OCI-LY1 (cell line): ENCODE measurements at regions not wholly inside any gene's neighbourhood (a gene's known extent, or its start where the extent isn't known, plus 50 kb on each side); places are given as distances from the start of the nearest gene placed in this dataset.

ENCODE experiments used
- H2AFZ ChIP-seq: fragments of 200-600 bp; sonication (generic), shearing (Covaris generic); 2 replicates; pipeline ENCODE4 v1.6.0; 2014; ENCODE audit warnings: antibody characterized with exemption, mild to moderate bottlenecking, low read length
- H3F3A ChIP-seq: fragments of 200-600 bp; sonication (generic), shearing (Covaris generic); 2 replicates; pipeline ENCODE4 v1.6.0; 2014; ENCODE audit warnings: mild to moderate bottlenecking, antibody characterized with exemption, low read length, moderate library complexity; ENCODE audit not compliant: insufficient read depth
- H3K27ac ChIP-seq: fragments of 200-600 bp; sonication (generic); 2 replicates; pipeline ENCODE4 v1.5.1; 2014; ENCODE audit warnings: low read length, mixed run types, mild to moderate bottlenecking, low read depth; ENCODE audit not compliant: poor library complexity, severe bottlenecking
- H3K27me3 ChIP-seq: fragments of 200-600 bp; sonication (generic); 2 replicates; pipeline ENCODE4 v1.6.0; 2014; ENCODE audit warnings: antibody characterized with exemption, mild to moderate bottlenecking, low read length, moderate library complexity; ENCODE audit not compliant: insufficient read depth
- H3K36me3 ChIP-seq: fragments of 200-600 bp; sonication (generic); 2 replicates; pipeline ENCODE4 v1.6.1; 2014; ENCODE audit warnings: mild to moderate bottlenecking, antibody characterized with exemption, low read length, moderate library complexity, mixed read lengths; ENCODE audit not compliant: insufficient read depth
- H3K4me1 ChIP-seq: fragments of 200-600 bp; sonication (generic); 2 replicates; pipeline ENCODE4 v1.5.1; 2014; ENCODE audit warnings: mild to moderate bottlenecking, low read length, moderate library complexity; ENCODE audit not compliant: insufficient read depth, severe bottlenecking
- H3K4me2 ChIP-seq: fragments of 200-600 bp; sonication (generic), shearing (Covaris generic); 2 replicates; pipeline ENCODE4 v1.6.1; 2014; ENCODE audit warnings: low read length
- H3K4me3 ChIP-seq: fragments of 200-600 bp; sonication (generic); 2 replicates; pipeline ENCODE4 v1.5.1; 2014; ENCODE audit warnings: low read length, low read depth, mild to moderate bottlenecking, mixed read lengths; ENCODE audit not compliant: poor library complexity, severe bottlenecking
- H3K79me2 ChIP-seq: fragments of 200-600 bp; shearing (Covaris generic); 2 replicates; pipeline ENCODE4 v1.6.1; 2016; ENCODE audit warnings: mixed run types, low read length, mixed read lengths; ENCODE audit not compliant: insufficient read depth
- H3K9ac ChIP-seq: fragments of 200-600 bp; sonication (generic), shearing (Covaris generic); 2 replicates; pipeline ENCODE4 v1.6.1; 2014; ENCODE audit warnings: mild to moderate bottlenecking, low read length, mixed read lengths
- H3K9me2 ChIP-seq: fragments of 200-600 bp; sonication (generic), shearing (Covaris generic); 2 replicates; pipeline ENCODE4 v1.6.1; 2014; ENCODE audit warnings: low read depth, mild to moderate bottlenecking, low read length, mixed read lengths
- H3K9me3 ChIP-seq: fragments of 200-600 bp; shearing (Covaris generic); 2 replicates; pipeline ENCODE4 v1.6.1; 2014; ENCODE audit warnings: low read length, mixed read lengths
- H4K20me1 ChIP-seq: fragments of 200-600 bp; sonication (generic), shearing (Covaris generic); 2 replicates; pipeline ENCODE4 v1.6.0; 2016; ENCODE audit warnings: mild to moderate bottlenecking, low read length; ENCODE audit not compliant: insufficient read depth
- EZH2 ChIP-seq: fragments of 200-600 bp; sonication (generic), shearing (Covaris generic); IDR thresholded peaks from 2 replicates; pipeline ENCODE4 v1.8.0; 2017; ENCODE audit warnings: borderline replicate concordance, mixed run types, mild to moderate bottlenecking, antibody characterized with exemption, low read length, moderate library complexity, mixed read lengths
- TF ChIP-seq, protein P1 (sequence below): fragments of 200-600 bp; sonication (generic), shearing (Covaris generic); IDR thresholded peaks from 2 replicates; pipeline ENCODE4 v1.5.1; 2017; ENCODE audit warnings: mild to moderate bottlenecking, antibody characterized with exemption, low read length, moderate library complexity, mixed read lengths

DNA sequence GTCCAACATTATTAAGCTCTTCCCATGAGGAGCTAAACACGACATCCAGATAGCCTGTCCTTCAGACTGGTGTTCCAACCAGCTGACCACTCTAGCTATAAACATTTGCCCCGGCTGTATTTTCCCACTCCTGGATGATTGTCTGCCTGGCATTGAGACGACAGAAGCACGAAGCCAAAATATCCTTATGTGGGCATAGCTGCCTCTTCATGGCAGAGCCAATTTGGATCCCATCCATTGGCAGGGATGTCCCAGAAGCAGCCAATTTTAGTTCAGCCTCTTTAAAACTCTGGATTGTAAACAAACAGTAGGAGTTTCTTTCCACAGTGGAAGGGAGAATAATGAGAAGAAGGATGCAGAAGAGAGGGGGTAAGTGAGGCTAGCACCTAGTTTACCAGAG lies 507.6 kb downstream of the CETN3 start:
- H2AFZ ChIP-seq, result no peak overlapping the region
- no peaks in the 10 kb centered on the region for H3K36me3 ChIP-seq
- no peaks in the 10 kb centered on the region for H4K20me1 ChIP-seq
- H3K9me2 ChIP-seq, result no peaks in the 10 kb centered on the region
- H3K4me2 ChIP-seq, result no peak overlapping the region
- no peaks in the 10 kb centered on the region for H3K79me2 ChIP-seq
- H3K4me3 ChIP-seq, result no peak overlapping the region
- no peaks in the 10 kb centered on the region for H3K9me3 ChIP-seq
- no peak overlapping the region for H3K9ac ChIP-seq
- H3K27ac ChIP-seq, result no peak overlapping the region
- H3F3A ChIP-seq, result no peaks in the 10 kb centered on the region
- H3K4me1 ChIP-seq, result no peaks in the 10 kb centered on the region
- no peaks in the 10 kb centered on the region for H3K27me3 ChIP-seq
- TF ChIP-seq, protein P1, sequence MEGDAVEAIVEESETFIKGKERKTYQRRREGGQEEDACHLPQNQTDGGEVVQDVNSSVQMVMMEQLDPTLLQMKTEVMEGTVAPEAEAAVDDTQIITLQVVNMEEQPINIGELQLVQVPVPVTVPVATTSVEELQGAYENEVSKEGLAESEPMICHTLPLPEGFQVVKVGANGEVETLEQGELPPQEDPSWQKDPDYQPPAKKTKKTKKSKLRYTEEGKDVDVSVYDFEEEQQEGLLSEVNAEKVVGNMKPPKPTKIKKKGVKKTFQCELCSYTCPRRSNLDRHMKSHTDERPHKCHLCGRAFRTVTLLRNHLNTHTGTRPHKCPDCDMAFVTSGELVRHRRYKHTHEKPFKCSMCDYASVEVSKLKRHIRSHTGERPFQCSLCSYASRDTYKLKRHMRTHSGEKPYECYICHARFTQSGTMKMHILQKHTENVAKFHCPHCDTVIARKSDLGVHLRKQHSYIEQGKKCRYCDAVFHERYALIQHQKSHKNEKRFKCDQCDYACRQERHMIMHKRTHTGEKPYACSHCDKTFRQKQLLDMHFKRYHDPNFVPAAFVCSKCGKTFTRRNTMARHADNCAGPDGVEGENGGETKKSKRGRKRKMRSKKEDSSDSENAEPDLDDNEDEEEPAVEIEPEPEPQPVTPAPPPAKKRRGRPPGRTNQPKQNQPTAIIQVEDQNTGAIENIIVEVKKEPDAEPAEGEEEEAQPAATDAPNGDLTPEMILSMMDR, result no peak
- no peak for TF ChIP-seq EZH2

DNA sequence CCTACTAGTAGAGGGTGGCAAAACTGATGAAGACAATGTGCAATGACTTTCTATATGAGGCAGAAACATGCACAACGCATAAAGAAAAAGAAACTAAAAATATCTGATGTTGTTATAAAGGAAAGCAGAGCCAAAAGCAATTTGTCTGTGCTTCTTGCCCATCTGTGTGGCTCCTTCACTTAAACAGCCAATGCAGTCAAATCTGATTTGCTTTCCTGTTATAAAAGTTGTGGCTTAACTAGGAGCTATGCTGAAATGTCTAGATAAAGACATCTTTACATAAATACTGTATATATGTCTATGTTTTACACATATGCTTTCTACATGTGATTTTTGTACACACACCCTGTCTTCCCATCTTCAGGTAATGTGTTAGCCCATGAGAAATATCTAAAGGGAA lies 508.2 kb downstream of the CETN3 start:
- no peak overlapping the region for H2AFZ ChIP-seq
- H3K9ac ChIP-seq, result no peak overlapping the region
- no peaks in the 10 kb centered on the region for H3K36me3 ChIP-seq
- H3K27me3 ChIP-seq, result no peaks in the 10 kb centered on the region
- H3K9me2 ChIP-seq, result no peaks in the 10 kb centered on the region
- 0 out of 2 replicates have a peak, but pooled peaks cover under 1% of the 10 kb centered on the region for H3K9me3 ChIP-seq
- TF ChIP-seq EZH2, result no peak
- TF ChIP-seq, protein P1, result no peak
- H4K20me1 ChIP-seq, result no peaks in the 10 kb centered on the region
- H3K4me1 ChIP-seq, result no peaks in the 10 kb centered on the region
- H3F3A ChIP-seq, result no peaks in the 10 kb centered on the region
- no peaks in the 10 kb centered on the region for H3K79me2 ChIP-seq
- H3K4me2 ChIP-seq, result no peak overlapping the region
- H3K27ac ChIP-seq, result no peak overlapping the region
- no peak overlapping the region for H3K4me3 ChIP-seq

DNA sequence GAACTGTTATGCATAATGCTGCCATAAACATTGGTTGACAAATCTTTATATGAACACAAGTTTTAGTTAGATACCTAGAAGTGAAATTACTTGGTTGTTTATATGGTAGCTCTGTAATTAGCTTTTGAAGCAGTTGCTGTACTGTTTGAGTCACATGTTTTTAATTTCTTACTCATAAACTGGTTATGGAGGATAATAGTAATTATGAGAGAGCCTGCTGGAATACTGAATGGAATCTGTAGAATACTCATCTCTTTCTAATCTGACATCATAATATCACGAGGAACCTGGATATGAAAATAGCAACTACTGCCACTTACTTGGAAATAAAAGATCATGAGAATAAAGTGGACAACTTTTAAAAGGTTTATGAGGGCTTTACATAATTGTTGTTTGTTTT lies 509.2 kb downstream of the CETN3 start:
- Histone ChIP-seq H3K36me3 (no peaks in the 10 kb centered on the region), H3K27ac (no peak overlapping the region), H2AFZ (no peak overlapping the region), H3K4me3 (no peak overlapping the region), H4K20me1 (no peaks in the 10 kb centered on the region), H3K4me1 (no peaks in the 10 kb centered on the region), H3K9ac (no peak overlapping the region), H3K79me2 (no peaks in the 10 kb centered on the region), H3K9me3 (0 out of 2 replicates have a peak, but pooled peaks cover 4% of the 10 kb centered on the region), H3K27me3 (no peaks in the 10 kb centered on the region), H3K4me2 (no peak overlapping the region), H3K9me2 (no peaks in the 10 kb centered on the region), H3F3A (no peaks in the 10 kb centered on the region)
- TF ChIP-seq, protein P1, result no peak
- no peak for TF ChIP-seq EZH2
